ENCODE measurements at regions not wholly inside any gene's neighbourhood (a gene's known extent, or its start where the extent isn't known, plus 50 kb on each side); places are given as distances from the start of the nearest gene placed in this dataset.

- TF ChIP-seq CTCF (IDR thresholded peaks at IDR 0.05 in 2 of 3, conservative IDR thresholded peaks at IDR 0.05 in 1 of 3; ENCODE audit: borderline replicate concordance in 1 of 3, insufficient read depth in 1 of 3, low read depth in 2 of 3, low read length in 2 of 3) = no peak
- TF ChIP-seq EZH2 (IDR thresholded peaks at IDR 0.05) = no peak
- no peak for TF ChIP-seq SIN3A (IDR thresholded peaks at IDR 0.05; ENCODE audit: low read depth)
- no peak for TF ChIP-seq REST (IDR thresholded peaks at IDR 0.05; ENCODE audit: low read depth)
- TF ChIP-seq POLR2A (IDR thresholded peaks at IDR 0.05; ENCODE audit: borderline replicate concordance, extremely low read depth, insufficient read depth, insufficient read length) = no peak
- TF ChIP-seq SRF (IDR thresholded peaks at IDR 0.05; ENCODE audit: low read depth) = no peak
- TF ChIP-seq ATF3 (IDR thresholded peaks at IDR 0.05) = no peak
- TF ChIP-seq RAD21 (IDR thresholded peaks at IDR 0.05; ENCODE audit: low read depth) = no peak
- TF ChIP-seq TCF7L2 (IDR thresholded peaks at IDR 0.05; ENCODE audit: borderline replicate concordance, extremely low read depth, insufficient read depth, insufficient read length) = no peak
- no peak for TF ChIP-seq ZNF274 (IDR thresholded peaks at IDR 0.05; ENCODE audit: low read depth, low read length)
These were observed 821.0 kb upstream of the CELF2 start for GRCh38 chr10:10196701-10197100.

Data from HCT116 (cell line).